HCEC 1CT (cell line): ENCODE measurements at regions not wholly inside any gene's neighbourhood (a gene's known extent, or its start where the extent isn't known, plus 50 kb on each side); places are given as distances from the start of the nearest gene placed in this dataset.

Source experiments
- DNase-seq: peaks from one replicate; pipeline ENCODE4 v3.0.0-alpha.2; 2017

- DNase-seq: no peak
These were observed 1399.9 kb downstream of the PLA2G4A start for GRCh38 chr1:188228623-188229022.

GRCh38 chr1:188237573-188238348 lies 1409.0 kb downstream of the PLA2G4A start:
- peak; percentile 84 for DNase-seq

GRCh38 chr1:188240772-188241406 lies 1412.1 kb downstream of the PLA2G4A start:
- DNase-seq: no peak

GRCh38 chr1:188241629-188242028 lies 1412.9 kb downstream of the PLA2G4A start:
- DNase-seq: no peak

GRCh38 chr1:188243456-188243855 lies 1414.7 kb downstream of the PLA2G4A start:
- DNase-seq: no peak

- DNase-seq: no peak
These were observed 1415.9 kb downstream of the PLA2G4A start for GRCh38 chr1:188244681-188245080.

- no peak for DNase-seq
These were observed 1418.5 kb downstream of the PLA2G4A start for GRCh38 chr1:188247255-188247654.

- peak; percentile 39 for DNase-seq
These were observed 1421.1 kb downstream of the PLA2G4A start for GRCh38 chr1:188249811-188250210.

GRCh38 chr1:188251036-188251435 lies 1422.3 kb downstream of the PLA2G4A start:
- DNase-seq: no peak

GRCh38 chr1:188261849-188262248 lies 1433.1 kb downstream of the PLA2G4A start:
- DNase-seq: no peak

GRCh38 chr1:188269956-188270355 lies 1441.2 kb downstream of the PLA2G4A start:
- no peak for DNase-seq

GRCh38 chr1:188270497-188270896 lies 1441.7 kb downstream of the PLA2G4A start:
- DNase-seq: no peak

GRCh38 chr1:188277771-188278170 lies 1449.0 kb downstream of the PLA2G4A start:
- DNase-seq: no peak

- peak; percentile 42 for DNase-seq
These were observed 1453.2 kb downstream of the PLA2G4A start for GRCh38 chr1:188281921-188282320.

- no peak for DNase-seq
These were observed 1466.4 kb downstream of the PLA2G4A start for GRCh38 chr1:188295157-188295556.

GRCh38 chr1:188302746-188303145 lies 1474.0 kb downstream of the PLA2G4A start:
- DNase-seq: no peak

- DNase-seq: no peak
These were observed 1485.9 kb downstream of the PLA2G4A start for GRCh38 chr1:188314557-188315137.

- DNase-seq: no peak
These were observed 1489.1 kb downstream of the PLA2G4A start for GRCh38 chr1:188317894-188318293.

GRCh38 chr1:188325211-188325610 lies 1496.5 kb downstream of the PLA2G4A start:
- DNase-seq: no peak

- DNase-seq: no peak
These were observed 1515.2 kb downstream of the PLA2G4A start for GRCh38 chr1:188343914-188344313.

- DNase-seq: no peak
These were observed 1521.4 kb downstream of the PLA2G4A start for GRCh38 chr1:188350104-188350503.

GRCh38 chr1:188355082-188355481 lies 1526.3 kb downstream of the PLA2G4A start:
- no peak for DNase-seq

GRCh38 chr1:188355847-188356246 lies 1527.1 kb downstream of the PLA2G4A start:
- DNase-seq: no peak

- no peak for DNase-seq
These were observed 1530.6 kb downstream of the PLA2G4A start for GRCh38 chr1:188359315-188359714.
